ENCODE measurements at regions not wholly inside any gene's neighbourhood (a gene's known extent, or its start where the extent isn't known, plus 50 kb on each side); places are given as distances from the start of the nearest gene placed in this dataset.

DNA sequence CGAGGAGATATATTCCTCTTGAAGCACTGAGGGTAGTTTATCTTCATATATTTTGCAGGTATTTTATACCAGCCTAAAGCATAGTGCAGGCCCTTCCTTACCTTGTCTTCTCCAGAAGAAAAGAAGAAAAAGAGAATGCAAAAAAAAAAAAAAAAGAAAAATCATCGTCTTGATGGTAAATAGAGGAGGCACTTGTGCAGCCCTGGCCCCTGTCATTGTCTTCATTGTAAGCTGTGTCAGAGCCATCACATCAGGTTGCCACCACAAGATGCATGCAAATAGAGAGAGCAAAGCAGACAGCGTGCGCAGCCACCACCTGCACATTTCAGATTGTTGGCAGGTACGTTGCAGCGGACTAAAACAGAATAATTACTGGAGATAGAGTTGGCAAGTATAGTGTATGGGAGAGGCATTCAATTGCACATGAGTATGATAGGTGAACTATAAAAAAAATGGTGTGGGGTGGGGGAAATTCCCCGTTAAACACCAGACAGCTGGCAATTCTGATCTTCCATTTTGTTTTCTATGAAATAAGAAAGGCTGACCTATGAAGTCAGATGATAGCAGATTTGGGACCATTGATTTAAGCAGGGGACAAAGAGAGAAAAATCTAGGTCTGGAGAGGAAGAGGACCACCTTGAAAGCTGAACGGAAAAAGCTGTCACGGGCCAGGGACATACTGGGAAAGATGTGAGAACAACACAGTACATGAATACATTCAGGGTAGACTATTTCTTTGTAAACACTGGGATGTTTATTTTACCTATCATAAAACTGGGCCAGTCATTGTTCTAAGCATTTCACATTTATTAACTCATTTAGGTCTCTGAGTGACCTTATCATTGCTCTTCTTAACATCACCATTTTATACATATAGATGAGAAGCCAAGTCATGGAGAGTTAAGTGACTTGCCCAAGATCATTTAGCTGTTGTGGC is 306.3 kb upstream of the SP8 start:
- no peak for DNase-seq (ENCODE audit: low read depth, low spot score)

DNA sequence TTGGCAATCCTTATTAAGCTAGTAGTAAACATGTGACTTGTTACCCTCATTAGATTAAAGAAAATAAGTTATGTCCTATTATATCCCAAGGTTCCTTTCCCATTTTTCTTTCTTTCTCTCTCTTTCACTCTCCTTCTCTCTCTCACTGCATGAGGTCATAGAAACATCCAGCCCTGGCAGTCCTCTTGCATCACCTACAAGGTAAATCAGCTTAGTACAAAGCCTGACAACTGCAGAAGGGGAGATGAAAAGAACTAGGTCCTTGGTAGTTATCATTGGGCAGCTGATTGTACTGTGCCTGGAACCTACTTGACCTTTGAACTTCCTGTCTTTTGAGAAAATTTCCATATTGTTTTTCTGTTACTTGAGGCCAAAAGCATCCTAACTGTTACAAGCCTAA is 307.9 kb upstream of the SP8 start:
- no peak for DNase-seq (ENCODE audit: low read depth, low spot score)

DNA sequence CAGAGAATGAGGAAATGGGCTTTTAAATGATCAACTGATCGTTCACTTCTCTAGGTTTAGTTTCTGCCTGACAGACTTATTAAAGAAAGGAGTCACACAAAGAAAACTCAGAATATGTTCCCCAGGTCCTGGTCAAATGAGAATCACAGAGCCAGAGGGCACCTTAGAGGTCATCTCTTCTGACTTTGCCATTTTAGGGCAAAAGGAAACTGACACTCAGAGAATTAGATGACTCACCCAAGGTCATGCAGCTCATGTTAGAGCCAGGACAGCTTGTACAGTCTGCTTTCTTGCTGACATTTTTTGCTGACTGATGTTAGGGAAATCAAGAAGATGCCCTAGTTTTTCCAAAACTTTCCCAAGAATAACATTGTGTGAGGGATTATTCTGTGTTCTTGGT is 312.7 kb upstream of the SP8 start:
- no peak for DNase-seq (ENCODE audit: low read depth, low spot score)

DNA sequence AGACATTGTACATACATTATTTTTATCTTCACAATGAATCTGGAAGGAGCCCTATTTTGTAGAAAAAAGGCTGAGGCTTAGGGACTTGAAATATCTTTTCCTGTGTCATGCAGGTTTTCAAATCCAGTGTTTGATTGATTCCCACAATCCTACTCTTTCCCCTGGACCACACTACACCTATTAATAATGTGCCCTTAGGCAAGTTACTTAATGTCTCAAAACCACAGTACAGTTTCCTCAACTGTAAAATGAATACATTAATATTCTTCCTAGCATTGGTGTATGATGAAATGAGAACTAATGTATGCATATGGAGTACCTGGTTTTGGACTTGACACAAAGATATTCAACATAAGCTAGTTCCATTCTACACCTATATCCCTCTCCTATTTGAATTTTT is 313.3 kb upstream of the SP8 start:
- DNase-seq (ENCODE audit: low read depth, low spot score), result no peak

DNA sequence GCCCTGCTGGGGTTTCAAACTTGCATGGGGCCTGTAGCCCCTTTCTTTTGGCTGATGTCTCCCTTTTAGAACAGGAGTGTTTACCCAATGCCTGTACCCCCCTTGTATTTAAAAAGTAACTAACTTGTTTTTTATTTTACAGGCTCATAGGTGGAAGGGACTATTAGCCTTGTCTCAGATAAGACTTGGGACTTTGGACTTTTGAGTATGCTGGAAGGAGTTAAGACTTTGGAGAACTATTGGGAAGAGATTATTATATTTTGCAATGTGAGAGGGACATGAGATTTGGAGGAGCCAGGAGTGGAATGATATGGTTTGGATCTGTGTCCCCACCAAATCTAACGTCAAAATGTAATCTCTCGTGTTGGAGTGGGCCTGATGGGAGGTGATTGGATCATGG is 314.9 kb upstream of the SP8 start:
- DNase-seq (ENCODE audit: low read depth, low spot score), result no peak

DNA sequence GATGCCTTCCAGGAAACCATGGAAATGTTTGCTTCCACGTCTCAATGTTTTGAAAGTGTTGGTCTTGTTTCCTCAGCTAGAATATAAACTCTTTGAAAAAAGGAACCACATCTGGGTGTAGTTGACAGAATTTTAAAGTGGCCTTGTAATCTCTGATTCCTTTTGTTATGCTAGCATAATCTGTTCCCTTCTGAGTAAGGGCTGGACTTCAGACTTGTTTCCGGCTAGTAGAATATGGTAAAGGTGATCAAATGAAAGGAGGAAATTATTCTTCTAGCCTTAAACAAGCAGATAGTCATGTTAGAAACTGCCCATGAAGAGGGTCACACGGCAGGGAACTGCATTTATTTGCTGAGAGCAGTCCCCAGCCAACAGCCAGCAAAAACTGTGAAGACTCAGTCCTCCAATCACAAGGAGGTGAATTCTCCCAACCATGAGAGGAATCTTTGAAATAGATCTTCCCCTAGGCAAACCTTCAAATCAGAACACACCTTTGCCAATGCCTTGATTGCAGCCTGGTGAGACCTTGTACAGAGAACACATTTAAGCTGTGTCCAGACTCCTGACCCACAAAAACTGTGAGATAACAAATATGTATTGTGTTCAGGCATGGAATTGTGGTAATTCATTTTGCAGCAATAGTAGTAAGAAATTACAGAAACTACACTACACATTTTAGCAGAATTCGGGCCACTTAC is 316.9 kb upstream of the SP8 start:
- DNase-seq (ENCODE audit: low read depth, low spot score), result no peak

DNA sequence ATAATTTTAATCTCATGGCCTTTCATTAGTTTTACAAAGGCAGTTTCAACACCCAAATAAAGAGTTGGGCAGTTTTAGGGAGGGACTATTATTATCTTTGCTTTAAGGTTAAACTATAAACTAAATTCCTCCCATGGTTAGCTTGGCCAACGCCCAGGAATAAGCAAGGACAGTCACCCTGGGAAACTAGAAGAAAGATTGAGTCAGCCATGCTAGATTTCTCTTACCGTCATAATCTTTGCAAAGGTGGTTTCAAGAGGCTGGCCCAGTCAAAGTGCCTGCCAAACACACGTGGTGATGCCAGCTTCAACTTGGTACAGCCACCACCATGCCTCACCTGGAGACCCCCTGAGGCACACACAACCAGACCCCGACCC is 317.4 kb upstream of the SP8 start:
- no peak for DNase-seq (ENCODE audit: low read depth, low spot score)

DNA sequence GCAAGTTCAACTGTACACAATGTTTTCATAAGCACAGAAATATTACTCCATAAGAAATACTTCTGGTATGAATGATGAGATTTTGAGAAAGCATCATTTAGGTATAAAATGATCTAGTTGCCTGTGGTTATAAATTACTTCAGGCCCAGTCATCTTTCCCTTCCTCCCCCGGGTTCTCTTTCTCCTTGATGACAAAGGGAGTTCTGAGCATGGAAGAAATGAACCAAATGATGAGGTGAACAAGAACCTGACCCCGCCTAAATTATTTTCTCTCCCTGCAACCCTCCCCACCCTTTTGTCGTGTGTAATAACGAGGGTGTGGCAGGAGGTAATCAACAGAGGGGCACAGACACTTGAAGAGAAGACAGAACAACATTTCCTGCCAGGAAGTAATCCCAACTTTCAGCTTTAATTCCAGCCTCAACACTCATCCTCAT is 319.6 kb upstream of the SP8 start:
- no peak for DNase-seq (ENCODE audit: low read depth, low spot score)

DNA sequence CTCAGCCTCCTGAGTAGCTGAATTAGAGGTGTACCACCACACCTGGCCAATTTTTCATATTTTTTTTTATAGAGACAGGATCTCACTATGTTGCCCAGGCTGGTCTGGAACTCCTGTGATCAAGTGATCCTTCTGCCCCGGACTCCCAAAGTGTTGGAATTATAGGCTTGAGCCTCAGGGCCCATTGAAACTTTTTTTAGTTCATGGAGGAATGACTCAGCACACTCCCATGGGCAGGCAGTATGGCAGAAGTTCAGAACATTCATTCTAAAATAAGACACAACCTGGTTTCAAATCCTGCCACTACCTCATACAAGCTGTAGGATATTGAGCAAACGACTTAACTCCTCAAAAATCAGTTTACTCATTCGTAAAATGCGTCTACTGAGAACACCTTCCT is 320.4 kb upstream of the SP8 start:
- DNase-seq (ENCODE audit: low read depth, low spot score), result no peak

DNA sequence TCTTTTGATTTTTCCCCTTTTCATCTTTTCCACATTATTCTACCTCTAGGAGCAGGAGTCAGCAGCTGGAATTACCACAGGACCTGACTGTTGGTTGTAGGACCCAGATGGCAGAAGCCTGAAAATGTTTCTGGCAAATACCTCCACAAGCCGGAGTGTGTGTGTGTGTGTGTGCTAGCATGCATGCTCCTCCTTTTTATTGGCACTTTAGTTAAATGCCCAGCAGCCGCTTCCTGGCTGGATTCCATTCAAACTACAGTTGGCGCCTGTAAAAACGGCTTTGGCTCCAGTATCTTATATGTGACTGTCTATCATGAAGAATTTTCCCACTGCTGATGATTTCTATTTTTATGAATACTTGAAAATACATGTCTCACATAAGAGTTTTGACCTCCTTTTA is 319.7 kb upstream of the SP4 start:
- no peak for DNase-seq (ENCODE audit: low read depth, low spot score)

DNA sequence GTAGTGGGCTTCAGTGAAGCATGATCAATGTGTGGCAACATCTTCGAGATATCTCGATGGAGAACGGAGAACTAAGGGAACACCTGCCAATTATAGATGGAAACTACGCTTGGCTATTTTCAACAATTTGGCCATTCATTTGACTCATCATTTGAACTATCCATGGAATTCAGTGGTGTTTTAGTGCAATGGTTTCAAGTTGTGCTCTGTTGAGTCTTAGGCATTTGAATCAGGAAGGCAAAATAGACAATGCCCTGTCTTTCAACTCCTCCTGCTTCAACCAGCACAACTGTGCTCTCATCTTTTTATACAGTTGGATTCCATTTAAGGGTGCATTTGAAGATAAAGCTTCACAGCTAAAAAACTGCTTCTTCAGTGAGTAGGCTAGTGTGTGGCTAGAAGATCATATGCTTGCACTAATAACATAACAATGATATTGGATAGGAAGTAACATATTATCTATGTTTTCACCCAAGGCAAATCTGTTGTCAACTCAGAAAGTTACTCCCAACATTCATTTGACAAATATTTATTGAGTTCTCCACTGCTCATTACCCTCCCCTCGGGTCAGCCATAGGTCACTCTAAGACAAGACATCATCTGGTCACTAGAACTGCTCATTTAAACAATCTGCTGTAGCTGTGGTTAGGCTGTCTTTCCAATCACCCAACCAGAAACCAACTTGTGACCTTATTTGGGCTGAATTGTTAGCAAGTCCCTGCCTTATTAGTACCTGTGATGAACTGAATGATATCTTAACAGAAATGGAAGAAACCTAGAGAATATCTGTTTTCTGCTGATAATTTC is 314.1 kb upstream of the SP4 start:
- no peak for DNase-seq (ENCODE audit: low read depth, low spot score)

DNA sequence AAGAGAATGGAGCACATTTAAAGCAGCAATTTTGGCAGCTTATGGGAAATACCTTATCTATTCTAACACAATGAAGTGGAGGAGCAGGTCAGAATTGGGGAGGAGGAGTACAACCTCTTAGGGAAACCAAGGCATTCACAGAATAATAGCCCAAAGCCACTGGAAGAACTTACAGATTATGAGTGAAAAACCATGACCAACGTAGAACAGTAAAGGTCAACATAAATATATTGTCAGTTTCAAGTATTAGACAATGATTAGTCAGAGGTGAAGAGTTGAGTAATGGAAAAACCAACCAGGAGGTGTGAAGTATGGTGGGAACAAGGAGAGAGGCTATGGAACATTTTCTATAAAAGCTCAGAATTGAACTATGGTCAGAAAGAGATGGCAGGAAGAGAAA is 304.3 kb upstream of the SP4 start:
- DNase-seq (ENCODE audit: low read depth, low spot score), result no peak

DNA sequence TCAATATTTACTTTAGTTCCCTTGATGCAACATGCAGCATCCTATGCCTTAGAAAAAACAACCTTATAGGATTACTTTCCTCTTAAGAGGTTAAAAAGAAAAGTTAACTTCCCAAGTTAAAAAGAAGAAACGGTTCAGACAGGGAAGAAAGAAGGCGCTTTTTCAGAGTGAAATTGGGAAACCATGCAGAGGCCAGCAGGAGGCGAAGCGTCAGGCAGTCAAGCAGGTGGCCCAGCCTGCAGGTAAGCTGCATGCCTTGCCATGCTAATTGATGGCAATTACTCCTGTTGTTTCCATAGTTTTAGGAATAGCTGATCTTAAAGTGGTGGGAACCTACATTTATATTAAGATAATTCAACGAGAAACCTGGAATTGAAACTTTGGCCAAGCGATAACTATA is 302.6 kb upstream of the SP4 start:
- DNase-seq (ENCODE audit: low read depth, low spot score), result no peak

DNA sequence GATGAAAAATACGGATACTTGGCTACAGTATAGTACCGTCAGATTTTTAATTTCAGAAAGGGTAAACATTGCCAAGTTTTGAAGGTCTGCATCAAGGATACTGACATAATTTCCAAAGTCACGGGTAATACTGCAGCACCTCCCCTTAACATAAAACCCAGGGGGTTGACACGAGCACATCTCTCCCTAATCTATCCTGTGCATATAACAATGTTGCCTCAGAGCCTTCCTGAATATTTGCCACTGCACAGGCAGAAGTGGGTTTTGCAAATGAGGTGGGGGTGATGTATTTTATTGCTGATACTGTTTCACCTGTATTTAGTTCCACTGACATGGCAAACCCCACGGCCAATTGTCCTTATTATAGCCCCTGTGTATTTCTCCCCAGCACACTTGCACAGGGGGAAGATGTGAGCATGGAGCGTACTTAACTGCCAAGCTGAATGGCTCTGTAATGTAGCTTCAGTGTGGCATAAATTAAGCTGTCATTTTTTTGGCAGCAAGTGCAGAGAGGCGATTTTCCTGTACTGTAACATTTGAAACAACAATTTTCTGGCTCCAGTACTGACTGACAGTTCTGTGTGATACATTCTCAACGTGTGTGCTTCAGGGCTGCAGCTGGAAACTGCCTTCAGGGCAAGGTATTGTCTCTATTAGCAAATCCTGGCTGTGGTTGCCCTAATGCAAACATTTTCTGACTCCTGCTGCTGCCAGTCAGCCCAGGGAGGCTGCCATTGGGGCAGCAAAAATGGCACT is 299.6 kb upstream of the SP4 start:
- no peak for DNase-seq (ENCODE audit: low read depth, low spot score)

DNA sequence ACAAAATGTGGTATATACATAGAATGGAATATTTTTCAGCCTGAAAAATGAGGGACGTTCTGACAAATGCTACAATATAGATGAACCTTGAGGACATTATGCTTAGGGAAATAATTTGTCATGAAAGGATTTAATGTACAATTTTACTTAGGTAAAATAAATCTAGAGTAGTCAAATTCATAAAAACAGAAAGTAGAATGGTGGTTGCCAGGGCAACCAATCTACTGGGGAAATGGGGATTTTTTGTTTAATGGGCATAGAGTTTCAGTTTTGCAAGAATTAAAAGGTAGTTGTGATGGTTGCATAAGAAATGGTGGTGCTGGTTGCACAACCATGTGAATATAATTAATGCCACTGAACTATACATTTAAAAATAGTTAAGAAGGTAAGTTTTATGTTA is 296.0 kb upstream of the SP4 start:
- no peak for DNase-seq (ENCODE audit: low read depth, low spot score)

DNA sequence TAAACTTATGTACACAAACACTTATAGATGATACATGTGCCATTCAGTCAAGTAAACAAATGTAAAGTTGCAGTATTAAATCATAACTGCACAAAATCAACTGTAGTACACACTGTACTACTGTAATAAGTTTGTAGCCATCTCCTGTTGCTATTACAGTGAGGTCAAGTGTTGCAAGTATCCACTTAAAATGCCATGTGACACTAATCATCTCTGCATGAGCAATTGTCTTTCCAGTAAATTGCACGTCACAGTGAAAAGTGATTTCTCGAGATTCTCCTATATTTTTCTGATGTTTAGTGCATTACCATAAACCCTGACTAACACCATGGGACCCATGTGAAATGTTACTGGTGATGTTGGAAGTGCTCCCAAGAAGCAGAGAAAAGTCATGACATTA is 293.3 kb upstream of the SP4 start:
- DNase-seq (ENCODE audit: low read depth, low spot score), result no peak

DNA sequence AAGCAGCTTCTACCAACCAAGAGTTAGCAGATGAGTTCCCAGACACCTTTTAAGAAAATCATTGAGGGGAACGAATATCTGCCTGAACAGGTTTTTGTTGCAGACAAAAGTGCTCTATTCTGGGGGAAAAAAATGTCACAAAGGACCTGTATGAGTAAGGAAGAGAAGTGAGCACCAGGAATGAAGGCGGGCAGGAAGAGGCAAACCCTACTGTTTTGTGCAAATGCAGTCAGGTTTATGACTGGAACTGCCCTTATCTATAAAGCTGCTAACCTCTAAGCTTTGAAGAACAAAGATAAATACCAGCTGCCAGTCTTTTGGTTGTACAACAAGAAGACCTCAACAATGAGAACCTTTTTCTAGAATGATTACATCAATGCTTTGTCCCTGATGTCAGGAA is 292.4 kb upstream of the SP4 start:
- no peak for DNase-seq (ENCODE audit: low read depth, low spot score)

DNA sequence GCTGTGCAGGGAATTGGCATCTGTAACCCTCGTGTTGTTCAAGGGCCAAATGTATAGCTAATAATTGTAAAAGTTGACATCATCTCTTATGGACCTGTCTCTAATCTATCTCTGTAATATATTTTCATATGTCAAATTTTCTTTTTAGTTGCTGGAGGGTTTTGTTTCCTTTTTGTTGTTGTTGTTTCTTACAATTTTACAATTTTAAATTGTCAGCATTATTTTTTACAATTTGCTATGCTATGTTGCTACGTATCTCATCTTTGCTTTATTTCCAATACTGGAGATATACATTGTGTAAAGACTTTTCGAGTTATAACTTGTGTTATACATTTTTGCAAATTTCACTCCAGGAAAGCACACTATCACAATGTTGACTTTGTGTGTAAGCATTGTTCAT is 290.2 kb upstream of the SP4 start:
- DNase-seq (ENCODE audit: low read depth, low spot score), result no peak

DNA sequence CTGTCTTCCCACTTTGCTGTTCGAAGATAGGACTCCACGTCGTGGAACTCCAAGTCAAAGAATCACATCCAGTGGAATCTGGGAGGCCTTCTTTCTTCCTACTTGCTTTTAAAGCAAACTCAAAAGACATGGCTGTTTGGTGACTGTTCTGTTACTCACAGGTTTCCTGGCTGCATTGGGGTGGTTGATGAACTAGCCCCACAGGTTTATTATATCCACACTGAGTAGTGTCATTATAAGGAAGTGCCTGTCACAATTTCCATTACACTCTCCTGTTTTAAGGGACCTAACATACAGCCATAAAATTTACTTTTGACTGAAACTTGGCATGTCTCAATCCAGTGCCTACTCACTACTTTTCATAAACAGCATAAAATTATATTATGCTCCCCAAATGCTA is 287.3 kb upstream of the SP4 start:
- DNase-seq (ENCODE audit: low read depth, low spot score), result no peak

DNA sequence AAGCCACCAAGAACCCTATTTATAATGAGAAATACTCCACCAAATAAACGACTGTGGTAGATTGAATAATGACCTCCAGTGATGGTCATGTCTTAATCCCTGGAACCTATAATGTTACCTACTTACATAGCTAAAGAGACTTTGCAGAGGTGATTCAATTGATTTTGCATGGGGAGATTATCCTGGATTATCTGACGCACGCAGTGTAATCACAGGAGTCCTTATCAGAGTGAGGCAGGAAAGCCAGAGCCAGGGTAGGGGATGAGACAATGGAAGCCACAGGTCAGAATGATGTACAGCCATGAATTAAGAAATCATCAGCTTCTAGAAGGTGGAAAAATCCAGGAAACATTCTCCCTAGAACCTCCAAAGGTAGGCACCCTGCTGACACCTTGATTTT is 286.4 kb upstream of the SP4 start:
- DNase-seq (ENCODE audit: low read depth, low spot score), result no peak

DNA sequence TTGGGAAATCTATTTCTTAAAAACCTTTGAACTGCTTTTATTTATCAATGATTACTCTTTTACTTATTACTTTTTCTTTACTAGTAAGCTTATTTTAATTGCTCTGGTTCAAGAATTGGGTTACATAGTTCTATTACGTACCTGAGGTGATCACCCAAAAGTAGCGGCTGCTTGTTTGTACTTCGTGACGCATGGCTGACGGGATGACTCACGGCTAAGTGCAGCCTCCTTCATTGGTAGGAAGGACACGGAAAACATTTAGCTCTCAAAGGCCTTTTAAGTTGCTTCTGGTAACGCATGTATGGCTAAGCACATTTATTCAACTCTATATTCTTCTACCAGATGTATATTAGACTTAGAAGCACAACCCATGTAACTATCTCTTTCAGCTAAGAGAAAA is 285.8 kb upstream of the SP4 start:
- DNase-seq (ENCODE audit: low read depth, low spot score), result no peak
